NB4 (cell line): ENCODE measurements at regions not wholly inside any gene's neighbourhood (a gene's known extent, or its start where the extent isn't known, plus 50 kb on each side); places are given as distances from the start of the nearest gene placed in this dataset.

Experiments used
- DNase-seq: peaks from one replicate; pipeline ENCODE4 v3.0.0; 2010; ENCODE audit warnings: low read depth
- H3K4me3 ChIP-seq: one replicate; pipeline ENCODE4 v1.5.1; 2011; ENCODE audit warnings: mild to moderate bottlenecking, low read depth, low read length, moderate library complexity
- CTCF ChIP-seq: IDR thresholded peaks from one replicate; pipeline ENCODE4 v1.5.1; 2012; ENCODE audit warnings: low read depth, low read length
- MYC ChIP-seq: IDR thresholded peaks from 2 replicates; pipeline ENCODE4 v1.6.1; 2011; ENCODE audit warnings: low read depth, low read length
- POLR2A ChIP-seq: IDR thresholded peaks from 2 replicates; pipeline ENCODE4 v1.6.1; 2011; ENCODE audit warnings: mild to moderate bottlenecking; ENCODE audit not compliant: insufficient read length; ENCODE audit errors: extremely low read depth
- TF ChIP-seq, protein P1 (sequence below): IDR thresholded peaks from 2 replicates; pipeline ENCODE4 v1.6.1; 2011; ENCODE audit warnings: low read depth, low read length

DNA sequence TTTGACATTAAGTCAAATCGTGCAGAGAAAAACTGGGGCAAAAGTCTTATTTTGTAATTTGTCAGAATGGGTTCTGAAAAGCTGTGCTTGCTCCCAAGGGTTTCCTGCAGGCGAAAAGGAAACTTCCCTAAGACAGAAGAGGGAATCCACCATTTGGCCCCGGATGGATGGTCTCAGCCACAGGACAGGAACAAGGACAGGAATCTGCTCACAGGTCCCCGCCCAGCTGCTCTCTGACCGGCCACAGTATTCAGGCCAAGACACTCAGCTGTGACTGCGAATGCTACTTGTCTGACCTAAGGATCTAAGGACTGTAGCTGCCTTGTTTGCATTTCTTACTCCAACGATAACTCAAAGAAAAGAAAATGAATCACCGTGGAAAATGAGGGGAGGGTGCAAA is 197.0 kb downstream of the BMP7 start:
- no peak for DNase-seq
- TF ChIP-seq, protein P1, sequence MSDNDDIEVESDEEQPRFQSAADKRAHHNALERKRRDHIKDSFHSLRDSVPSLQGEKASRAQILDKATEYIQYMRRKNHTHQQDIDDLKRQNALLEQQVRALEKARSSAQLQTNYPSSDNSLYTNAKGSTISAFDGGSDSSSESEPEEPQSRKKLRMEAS: no peak
- TF ChIP-seq MYC (no peak), CTCF (no peak), POLR2A (no peak)
- no peak overlapping the region for H3K4me3 ChIP-seq

- TF ChIP-seq CTCF (no peak), POLR2A (no peak), MYC (no peak)
- TF ChIP-seq, protein P1: no peak
- no peak overlapping the region for H3K4me3 ChIP-seq
- no peak for DNase-seq
Observed at GRCh38 chr20:57070296-57070695, 196.1 kb downstream of the BMP7 start.

GRCh38 chr20:57071283-57071731 is 195.1 kb downstream of the BMP7 start:
- TF ChIP-seq, protein P1: no peak
- TF ChIP-seq CTCF: no peak
- no peak for TF ChIP-seq MYC
- TF ChIP-seq POLR2A: no peak
- H3K4me3 ChIP-seq: no peak overlapping the region
- no peak for DNase-seq

GRCh38 chr20:57071954-57072583 is 194.4 kb downstream of the BMP7 start:
- no peak for DNase-seq
- no peak for TF ChIP-seq POLR2A
- TF ChIP-seq MYC: no peak
- no peak for TF ChIP-seq CTCF
- TF ChIP-seq, protein P1: no peak
- no peak overlapping the region for H3K4me3 ChIP-seq

GRCh38 chr20:57073402-57073801 is 193.0 kb downstream of the BMP7 start:
- no peak overlapping the region for H3K4me3 ChIP-seq
- TF ChIP-seq CTCF (no peak), POLR2A (no peak), MYC (no peak)
- TF ChIP-seq, protein P1: no peak
- DNase-seq: no peak
